Adrenal gland (tissue), 9 donors: ENCODE measurements at regions not wholly inside any gene's neighbourhood (a gene's known extent, or its start where the extent isn't known, plus 50 kb on each side); places are given as distances from the start of the nearest gene placed in this dataset.

ENCODE experiments used
- DNase-seq, 7 donors: peaks; one replicate each; pipeline ENCODE4 v3.0.0-alpha.2; 2019 to 2020
- H3K27ac ChIP-seq, 5 donors: fragments of 200-600 bp; sonication (generic) in 4 of 5; 1 replicate in 3 of 5; 2 replicates in 2 of 5; pipeline versions ENCODE4 v1.5.1 to v1.8.0; 2016 to 2020; ENCODE audit warnings: mild to moderate bottlenecking in 1 of 5
- H3K27me3 ChIP-seq: fragments of 200-600 bp; 2 replicates; pipeline ENCODE4 v1.8.0; 2021
- H3K36me3 ChIP-seq, 2 donors: fragments of 200-600 bp; replicated peaks in 1 of 2; 1 replicate in 1 of 2; 2 replicates in 1 of 2; pipeline versions ENCODE4 v1.5.1 to v1.8.0; 2018 to 2022
- H3K4me1 ChIP-seq, 2 donors: fragments of 200-600 bp; replicated peaks in 1 of 2; 1 replicate in 1 of 2; 2 replicates in 1 of 2; pipeline versions ENCODE4 v1.5.1 to v1.8.0; 2018 to 2021
- H3K4me3 ChIP-seq, 4 donors: fragments of 200-600 bp; sonication (generic) in 3 of 4; one replicate each; pipeline ENCODE4 v1.5.1; 2016 to 2018
- H3K9me3 ChIP-seq, 3 donors: fragments of 200-600 bp; sonication (generic) in 1 of 3; replicated peaks in 1 of 3; 1 replicate in 2 of 3; 2 replicates in 1 of 3; pipeline versions ENCODE4 v1.5.1 to v1.8.0; 2016 to 2021
- POLR2A ChIP-seq, 2 donors: fragments of 450-650 bp; IDR thresholded peaks; one replicate each; pipeline ENCODE4 v1.6.1; 2017; ENCODE audit warnings: antibody characterized with exemption in 2 of 2, mild to moderate bottlenecking in 2 of 2, moderate library complexity in 1 of 2
- WGBS, 4 donors: extraction: QIAGEN DNeasy Blood & Tissue Kit in 2 of 4; methylation state at CpG; one replicate each; pipeline versions ENCODE4 v1.1.5 to v1.1.7; 2013 to 2017; 5-methylcytosine and 5-hydroxymethylcytosine counted together
- intact Hi-C, 2 donors: fragments of 100-400 bp; cut with DNase I; formaldehyde crosslinking; loops; one replicate each; pipeline versions ENCODE4 v1.14.1 to v1.15.0; 2022 to 2023
- TF ChIP-seq, protein P1 (sequence below), 6 experiments: fragments of 450-650 bp in 4 of 6; fragments of 200-600 bp in 2 of 6; sonication (generic) in 1 of 6; IDR thresholded peaks; 1 replicate in 5 of 6; 2 replicates in 1 of 6; pipeline versions ENCODE4 v1.5.1 to v1.8.0; 2016 to 2021; ENCODE audit warnings: antibody characterized with exemption in 6 of 6, mild to moderate bottlenecking in 2 of 6, moderate library complexity in 1 of 6
- donor health status: healthy with polysubstance abuse.
- donor health status: Bipolar disorder and iron deficiency.
- donor health status: DM: yes; HTN: yes; CAD: no.
- donor health status: DM: no; HTN: no; CAD: no.
- donor health status: DM: no; HTN: no; CAD: no.

DNA sequence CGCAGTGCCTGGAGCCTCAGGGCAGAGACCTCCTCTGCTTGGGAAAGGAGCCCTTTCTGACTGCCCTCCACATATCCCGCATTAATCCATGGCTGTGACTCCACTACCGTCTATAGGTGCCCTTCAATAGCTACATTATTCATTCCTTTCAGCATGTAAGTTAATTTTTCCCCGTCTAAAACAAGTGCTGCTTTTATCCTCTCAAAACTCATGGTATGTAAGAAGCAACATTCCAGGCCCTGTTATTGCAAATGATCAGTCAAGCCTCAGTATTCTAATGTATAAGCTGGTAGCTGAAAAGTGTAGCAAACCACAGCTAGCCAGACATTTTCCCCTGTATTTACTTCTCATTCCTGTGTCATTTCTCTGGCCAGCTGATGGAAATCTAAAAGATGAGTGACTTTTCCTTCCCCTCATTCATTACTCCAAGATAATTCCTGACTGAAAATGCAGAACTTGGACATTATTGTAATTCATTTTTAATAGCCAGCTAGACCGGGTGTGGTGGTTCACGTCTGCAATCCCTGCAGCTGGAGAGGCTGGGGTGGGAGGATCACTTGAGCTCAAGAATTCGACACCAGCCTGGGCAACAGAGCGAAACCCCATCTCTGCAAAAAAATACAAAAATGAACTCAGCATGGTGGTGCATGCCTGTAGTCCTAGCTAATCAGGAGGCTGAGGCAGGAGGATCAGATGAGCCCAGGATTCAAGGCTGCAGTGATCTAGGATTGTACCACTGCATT, 88.5 kb upstream of the SOD1 start:
- Histone ChIP-seq H3K27me3 (no peaks in the 10 kb centered on the region), H3K36me3 (no peaks in the 10 kb centered on the region), H3K27ac (no peak overlapping the region), H3K9me3 (peaks cover 0 to 5% (median 0%) of the 10 kb centered on the region in 3 donors), H3K4me3 (no peak overlapping the region), H3K4me1 (no peaks in the 10 kb centered on the region)
- WGBS, 4 donors: 64 to 73% (median 69%) methylated on average over 8 of the region's 8 CpGs
- TF ChIP-seq POLR2A (IDR thresholded peaks at IDR 0.05): no peak
- no peak for DNase-seq
- intact Hi-C loops: no loop called here

DNA sequence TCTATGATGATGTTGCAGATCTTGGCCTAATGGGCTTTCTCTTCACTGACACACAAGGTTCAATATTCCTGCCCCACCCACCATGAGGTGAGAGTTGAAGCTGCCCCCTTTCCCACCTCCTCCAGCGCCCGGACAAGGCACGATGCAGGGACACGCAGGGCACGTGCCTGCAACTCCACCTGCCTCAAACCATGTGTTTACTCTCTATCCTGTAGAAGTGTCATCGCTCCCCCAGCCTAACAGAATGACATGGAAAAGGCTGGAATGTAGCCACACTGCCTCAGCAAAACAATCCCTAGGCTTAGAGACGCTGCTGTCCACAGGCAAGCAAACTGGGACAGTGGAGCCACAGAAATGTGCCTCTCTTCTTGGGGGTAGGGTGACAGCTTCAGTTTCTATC, 92.9 kb upstream of the SOD1 start:
- no peak overlapping the region for H3K27ac ChIP-seq
- 78 to 87% (median 84%) methylated on average over 7 of the region's 7 CpGs for WGBS, 4 donors
- DNase-seq: no peak

DNA sequence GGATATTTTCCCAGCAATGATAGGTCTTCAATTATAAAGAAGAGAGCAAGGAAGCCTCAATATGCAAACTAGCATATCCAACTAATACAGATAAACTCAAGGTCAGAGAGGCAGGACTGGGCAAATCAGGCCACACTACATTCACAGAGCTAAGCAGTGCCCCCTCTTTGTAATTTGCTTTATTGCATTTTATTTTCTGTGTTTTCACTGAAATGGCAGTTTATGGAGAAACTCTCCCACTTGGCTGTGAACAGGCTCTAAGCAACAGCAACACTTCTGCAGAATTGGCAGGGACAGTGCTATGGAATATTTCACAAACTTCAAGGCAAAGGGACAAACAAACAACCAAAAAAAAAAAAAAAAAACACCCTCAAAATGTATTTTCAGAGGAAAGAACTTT, 93.4 kb upstream of the SOD1 start:
- H3K36me3 ChIP-seq: no peaks in the 10 kb centered on the region
- no peak for TF ChIP-seq POLR2A (IDR thresholded peaks at IDR 0.05)
- TF ChIP-seq, protein P1, sequence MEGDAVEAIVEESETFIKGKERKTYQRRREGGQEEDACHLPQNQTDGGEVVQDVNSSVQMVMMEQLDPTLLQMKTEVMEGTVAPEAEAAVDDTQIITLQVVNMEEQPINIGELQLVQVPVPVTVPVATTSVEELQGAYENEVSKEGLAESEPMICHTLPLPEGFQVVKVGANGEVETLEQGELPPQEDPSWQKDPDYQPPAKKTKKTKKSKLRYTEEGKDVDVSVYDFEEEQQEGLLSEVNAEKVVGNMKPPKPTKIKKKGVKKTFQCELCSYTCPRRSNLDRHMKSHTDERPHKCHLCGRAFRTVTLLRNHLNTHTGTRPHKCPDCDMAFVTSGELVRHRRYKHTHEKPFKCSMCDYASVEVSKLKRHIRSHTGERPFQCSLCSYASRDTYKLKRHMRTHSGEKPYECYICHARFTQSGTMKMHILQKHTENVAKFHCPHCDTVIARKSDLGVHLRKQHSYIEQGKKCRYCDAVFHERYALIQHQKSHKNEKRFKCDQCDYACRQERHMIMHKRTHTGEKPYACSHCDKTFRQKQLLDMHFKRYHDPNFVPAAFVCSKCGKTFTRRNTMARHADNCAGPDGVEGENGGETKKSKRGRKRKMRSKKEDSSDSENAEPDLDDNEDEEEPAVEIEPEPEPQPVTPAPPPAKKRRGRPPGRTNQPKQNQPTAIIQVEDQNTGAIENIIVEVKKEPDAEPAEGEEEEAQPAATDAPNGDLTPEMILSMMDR (IDR thresholded peaks at IDR 0.05): peak in 4 of 6 experiments; percentile 11 to 32 (median 16)
- peak in 1 of 7 donors; percentile 38 for DNase-seq
- H3K27me3 ChIP-seq: peaks cover 4% of the 10 kb centered on the region
- intact Hi-C loops: no loop called here
- H3K27ac ChIP-seq: no peak overlapping the region
- no peaks in the 10 kb centered on the region for H3K4me1 ChIP-seq
- no peaks in the 10 kb centered on the region for H3K9me3 ChIP-seq
- no peak overlapping the region for H3K4me3 ChIP-seq

More for the DNA sequence above, 92.9 kb upstream of the SOD1 start:
- no peaks in the 10 kb centered on the region for H3K9me3 ChIP-seq
- intact Hi-C loops: no loop called here
- H3K36me3 ChIP-seq: no peaks in the 10 kb centered on the region
- H3K27me3 ChIP-seq: no peaks in the 10 kb centered on the region
- no peaks in the 10 kb centered on the region for H3K4me1 ChIP-seq
- no peak for TF ChIP-seq POLR2A (IDR thresholded peaks at IDR 0.05)
- no peak overlapping the region for H3K4me3 ChIP-seq

DNA sequence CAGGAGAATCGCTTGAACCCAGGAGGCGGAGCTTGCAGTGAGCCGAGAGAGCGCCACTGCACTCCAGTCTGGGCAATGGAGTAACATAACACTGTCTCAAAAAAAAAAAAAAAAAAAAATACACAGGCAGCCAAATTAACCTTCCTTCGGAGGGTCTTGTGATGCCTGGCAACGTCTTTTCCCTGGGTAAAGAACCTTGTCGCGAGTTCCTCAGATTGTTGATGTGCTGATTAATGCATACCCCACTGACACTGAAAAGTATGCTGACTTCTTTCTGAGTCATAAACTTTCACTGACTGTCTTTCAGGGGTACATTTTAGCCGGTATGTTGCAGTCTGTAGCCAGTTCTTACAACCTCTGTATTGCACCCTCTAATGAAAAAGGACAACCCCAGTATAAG, 95.1 kb upstream of the SOD1 start:
- Histone ChIP-seq H3K9me3 (no peaks in the 10 kb centered on the region), H3K27me3 (peaks cover 19% of the 10 kb centered on the region), H3K4me1 (no peaks in the 10 kb centered on the region), H3K4me3 (no peak overlapping the region), H3K27ac (no peak overlapping the region), H3K36me3 (no peaks in the 10 kb centered on the region)
- DNase-seq: no peak
- intact Hi-C loops: no loop called here
- WGBS, 4 donors: 56 to 66% (median 60%) methylated on average over 9 of the region's 9 CpGs
- TF ChIP-seq, protein P1 (IDR thresholded peaks at IDR 0.05): no peak
- no peak for TF ChIP-seq POLR2A (IDR thresholded peaks at IDR 0.05)

DNA sequence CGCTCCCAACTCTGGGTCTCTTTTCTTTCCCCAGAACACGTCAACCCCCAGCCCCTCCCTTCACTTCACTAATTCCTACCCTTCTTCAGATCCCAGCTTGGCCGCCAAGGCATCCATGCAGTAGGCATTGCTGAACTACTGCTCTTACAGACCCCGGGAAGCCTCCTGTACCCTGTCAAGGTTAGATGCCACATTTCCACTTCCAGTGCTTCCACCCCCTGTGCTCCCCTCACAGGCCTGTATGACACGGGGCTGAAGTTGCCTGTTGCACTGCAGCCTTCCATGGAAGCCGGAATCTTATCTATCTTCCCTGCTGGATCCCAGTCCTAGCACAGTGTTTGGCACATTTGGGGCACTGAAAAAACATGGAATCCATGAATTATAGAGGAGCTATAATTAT, 99.0 kb upstream of the SOD1 start:
- intact Hi-C loops: no loop called here
- 79 to 91% (median 86%) methylated on average over 5 to 6 of the region's 6 CpGs for WGBS, 4 donors
- Histone ChIP-seq H3K36me3 (no peaks in the 10 kb centered on the region), H3K9me3 (no peaks in the 10 kb centered on the region), H3K27me3 (peaks cover 42% of the 10 kb centered on the region), H3K4me1 (peaks cover 0 to 7% of the 10 kb centered on the region in 2 donors), H3K27ac (no peak overlapping the region), H3K4me3 (no peak overlapping the region)
- TF ChIP-seq, protein P1 (IDR thresholded peaks at IDR 0.05): no peak
- no peak for TF ChIP-seq POLR2A (IDR thresholded peaks at IDR 0.05)
- no peak for DNase-seq
